Tibial nerve (tissue), 4 donors: ENCODE measurements at regions not wholly inside any gene's neighbourhood (a gene's known extent, or its start where the extent isn't known, plus 50 kb on each side); places are given as distances from the start of the nearest gene placed in this dataset.

ENCODE experiments used
- DNase-seq, 2 donors: peaks; one replicate each; pipeline ENCODE4 v3.0.0-alpha.2; 2019; ENCODE audit warnings: low spot score in 2 of 2
- H3K27ac ChIP-seq, 4 donors: fragments of 200-600 bp; sonication (generic) in 3 of 4; one replicate each; pipeline ENCODE4 v1.5.1; 2017 to 2019; ENCODE audit warnings: mild to moderate bottlenecking in 1 of 4
- H3K27me3 ChIP-seq, 2 donors: fragments of 200-600 bp; sonication (generic) in 1 of 2; one replicate each; pipeline versions ENCODE4 v1.5.1 to v1.6.0; 2017 to 2019
- H3K36me3 ChIP-seq, 3 donors: fragments of 200-600 bp; sonication (generic); one replicate each; pipeline ENCODE4 v1.5.1; 2018 to 2019
- H3K4me1 ChIP-seq, 4 donors: fragments of 200-600 bp; sonication (generic) in 3 of 4; one replicate each; pipeline ENCODE4 v1.5.1; 2017 to 2019
- H3K4me3 ChIP-seq, 4 donors: fragments of 200-600 bp; sonication (generic) in 3 of 4; one replicate each; pipeline ENCODE4 v1.5.1; 2017 to 2019; ENCODE audit warnings: mild to moderate bottlenecking in 1 of 4, moderate library complexity in 1 of 4
- H3K9me3 ChIP-seq, 4 donors: fragments of 200-600 bp; sonication (generic) in 3 of 4; one replicate each; pipeline ENCODE4 v1.5.1; 2017 to 2019
- EP300 ChIP-seq, 2 donors: sonication (generic); formaldehyde crosslinking; IDR thresholded peaks; one replicate each; pipeline ENCODE4 v1.6.1; 2017; ENCODE audit warnings: antibody characterized with exemption in 2 of 2, mild to moderate bottlenecking in 1 of 2
- POLR2A ChIP-seq, 2 donors: fragments of 450-650 bp; IDR thresholded peaks; one replicate each; pipeline ENCODE4 v1.6.1; 2017; ENCODE audit warnings: antibody characterized with exemption in 2 of 2, mild to moderate bottlenecking in 2 of 2, moderate library complexity in 2 of 2
- WGBS, 2 donors: methylation state at CpG; one replicate each; pipeline ENCODE4 v1.1.5; 2018; 5-methylcytosine and 5-hydroxymethylcytosine counted together
- TF ChIP-seq, protein P1 (sequence below), 5 experiments: fragments of 200-600 bp in 3 of 5; fragments of 450-650 bp in 2 of 5; sonication (generic) in 3 of 5; IDR thresholded peaks; one replicate each; pipeline ENCODE4 v1.5.1; 2016 to 2019; ENCODE audit warnings: antibody characterized with exemption in 5 of 5, mild to moderate bottlenecking in 3 of 5, moderate library complexity in 2 of 5

DNA sequence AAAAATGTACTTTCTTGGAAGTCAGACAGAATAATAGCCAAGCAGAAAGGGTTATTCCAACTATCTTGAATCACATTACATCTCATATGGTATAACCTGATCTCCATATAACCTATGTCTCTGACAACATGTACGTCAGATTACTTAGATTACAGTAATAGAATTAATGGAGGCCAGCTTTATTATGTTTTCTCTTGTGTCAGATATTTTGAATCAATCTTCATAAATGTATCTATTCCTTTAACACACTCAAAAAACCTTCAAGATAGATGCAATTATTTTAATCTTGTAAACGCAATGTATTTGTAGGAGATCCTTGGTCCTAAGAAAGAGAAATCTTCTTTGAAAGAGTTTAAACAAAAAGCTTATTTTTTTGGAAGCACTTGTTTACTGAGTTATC, 188.4 kb upstream of the KLF12 start:
- no peak overlapping the region for H3K4me3 ChIP-seq
- H3K27ac ChIP-seq, result no peak overlapping the region
- no peak for DNase-seq
- peaks cover 0 to 4% (median 0%) of the 10 kb centered on the region in 4 donors for H3K4me1 ChIP-seq
- TF ChIP-seq POLR2A (IDR thresholded peaks at IDR 0.05), result no peak
- TF ChIP-seq EP300 (IDR thresholded peaks at IDR 0.05), result no peak
- TF ChIP-seq, protein P1, sequence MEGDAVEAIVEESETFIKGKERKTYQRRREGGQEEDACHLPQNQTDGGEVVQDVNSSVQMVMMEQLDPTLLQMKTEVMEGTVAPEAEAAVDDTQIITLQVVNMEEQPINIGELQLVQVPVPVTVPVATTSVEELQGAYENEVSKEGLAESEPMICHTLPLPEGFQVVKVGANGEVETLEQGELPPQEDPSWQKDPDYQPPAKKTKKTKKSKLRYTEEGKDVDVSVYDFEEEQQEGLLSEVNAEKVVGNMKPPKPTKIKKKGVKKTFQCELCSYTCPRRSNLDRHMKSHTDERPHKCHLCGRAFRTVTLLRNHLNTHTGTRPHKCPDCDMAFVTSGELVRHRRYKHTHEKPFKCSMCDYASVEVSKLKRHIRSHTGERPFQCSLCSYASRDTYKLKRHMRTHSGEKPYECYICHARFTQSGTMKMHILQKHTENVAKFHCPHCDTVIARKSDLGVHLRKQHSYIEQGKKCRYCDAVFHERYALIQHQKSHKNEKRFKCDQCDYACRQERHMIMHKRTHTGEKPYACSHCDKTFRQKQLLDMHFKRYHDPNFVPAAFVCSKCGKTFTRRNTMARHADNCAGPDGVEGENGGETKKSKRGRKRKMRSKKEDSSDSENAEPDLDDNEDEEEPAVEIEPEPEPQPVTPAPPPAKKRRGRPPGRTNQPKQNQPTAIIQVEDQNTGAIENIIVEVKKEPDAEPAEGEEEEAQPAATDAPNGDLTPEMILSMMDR (IDR thresholded peaks at IDR 0.05), result no peak
- H3K27me3 ChIP-seq, result no peaks in the 10 kb centered on the region
- H3K36me3 ChIP-seq, result no peaks in the 10 kb centered on the region
- 89 to 95% methylated on average over 2 of the region's 2 CpGs for WGBS, 2 donors
- no peaks in the 10 kb centered on the region for H3K9me3 ChIP-seq

GRCh38 chr13:74320282-74320681, 186.1 kb upstream of the KLF12 start:
- no peaks in the 10 kb centered on the region for H3K36me3 ChIP-seq
- TF ChIP-seq EP300 (IDR thresholded peaks at IDR 0.05) (no peak), POLR2A (IDR thresholded peaks at IDR 0.05) (no peak)
- TF ChIP-seq, protein P1 (IDR thresholded peaks at IDR 0.05), result no peak

DNA sequence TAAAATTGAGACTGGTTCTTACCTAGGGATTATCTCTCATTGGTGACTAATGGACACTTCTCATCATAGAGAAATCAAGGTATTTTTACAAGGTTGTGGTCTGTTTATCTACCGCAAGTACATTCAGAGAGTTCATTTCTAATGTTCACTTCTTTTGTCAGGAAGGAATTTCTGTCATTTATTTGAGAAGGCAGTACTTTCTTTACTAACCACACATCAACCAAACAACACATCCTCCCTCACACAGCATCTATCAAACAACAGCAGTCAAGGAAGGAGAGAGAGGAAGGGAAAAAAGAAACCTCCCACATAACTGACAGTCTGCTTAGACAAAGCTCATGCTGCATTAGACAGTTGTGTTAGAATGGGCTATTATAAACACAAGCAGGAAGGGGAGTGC, 182.3 kb upstream of the KLF12 start:
- no peak overlapping the region for H3K4me3 ChIP-seq
- H3K27ac ChIP-seq, result no peak overlapping the region
- DNase-seq, result no peak
- no peak for TF ChIP-seq EP300 (IDR thresholded peaks at IDR 0.05)
- TF ChIP-seq, protein P1 (IDR thresholded peaks at IDR 0.05), result no peak
- no peak for TF ChIP-seq POLR2A (IDR thresholded peaks at IDR 0.05)
- H3K36me3 ChIP-seq, result no peaks in the 10 kb centered on the region
- no peaks in the 10 kb centered on the region for H3K4me1 ChIP-seq
- no peaks in the 10 kb centered on the region for H3K27me3 ChIP-seq
- WGBS, 2 donors, result 87 to 88% methylated on average over 1 of the region's 1 CpG
- H3K9me3 ChIP-seq, result no peaks in the 10 kb centered on the region

More at GRCh38 chr13:74320282-74320681, 186.1 kb upstream of the KLF12 start:
- DNase-seq, result no peak
- WGBS, 2 donors, result 73 to 78% methylated on average over 2 of the region's 2 CpGs
- Histone ChIP-seq H3K9me3 (no peaks in the 10 kb centered on the region), H3K4me1 (peaks cover 0 to 4% (median 0%) of the 10 kb centered on the region in 4 donors), H3K4me3 (no peak overlapping the region), H3K27ac (no peak overlapping the region), H3K27me3 (no peaks in the 10 kb centered on the region)

- no peaks in the 10 kb centered on the region for H3K27me3 ChIP-seq
- H3K9me3 ChIP-seq, result no peaks in the 10 kb centered on the region
- H3K4me3 ChIP-seq, result no peak overlapping the region
- no peaks in the 10 kb centered on the region for H3K4me1 ChIP-seq
- no peak for DNase-seq
- 35 to 36% methylated on average over 2 of the region's 2 CpGs for WGBS, 2 donors
- no peaks in the 10 kb centered on the region for H3K36me3 ChIP-seq
- no peak overlapping the region for H3K27ac ChIP-seq
- TF ChIP-seq POLR2A (IDR thresholded peaks at IDR 0.05), result no peak
- no peak for TF ChIP-seq EP300 (IDR thresholded peaks at IDR 0.05)
- TF ChIP-seq, protein P1 (IDR thresholded peaks at IDR 0.05), result no peak
These were observed 172.3 kb upstream of the KLF12 start for GRCh38 chr13:74306496-74306895.

DNA sequence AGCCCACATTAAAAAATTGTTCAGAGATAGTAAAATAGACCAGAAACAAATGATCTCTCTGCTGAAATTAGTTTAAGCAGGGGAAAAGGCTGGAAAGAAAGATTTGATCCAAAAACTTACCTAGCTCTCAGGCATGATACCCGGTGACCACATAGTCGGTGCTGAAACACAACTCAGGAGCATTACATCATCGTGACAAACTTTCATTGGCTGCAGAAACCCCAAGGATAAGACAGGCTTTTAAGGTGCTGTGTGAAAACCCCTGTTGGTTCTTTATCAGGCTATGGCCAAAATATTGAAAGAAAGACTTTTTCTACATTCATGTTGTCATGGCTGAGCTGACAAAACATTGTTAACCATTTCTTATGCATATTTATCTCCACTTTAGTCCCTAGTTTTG, 171.7 kb upstream of the KLF12 start:
- Histone ChIP-seq H3K27ac (no peak overlapping the region), H3K4me1 (peaks cover 0 to 4% (median 0%) of the 10 kb centered on the region in 4 donors), H3K4me3 (no peak overlapping the region), H3K27me3 (no peaks in the 10 kb centered on the region), H3K9me3 (no peaks in the 10 kb centered on the region), H3K36me3 (no peaks in the 10 kb centered on the region)
- TF ChIP-seq EP300 (IDR thresholded peaks at IDR 0.05) (no peak), POLR2A (IDR thresholded peaks at IDR 0.05) (no peak)
- TF ChIP-seq, protein P1 (IDR thresholded peaks at IDR 0.05), result no peak
- no peak for DNase-seq
- WGBS, 2 donors, result 29 to 30% methylated on average over 3 of the region's 3 CpGs
